Endodermal cell (in vitro differentiated cells): ENCODE measurements at regions not wholly inside any gene's neighbourhood (a gene's known extent, or its start where the extent isn't known, plus 50 kb on each side); places are given as distances from the start of the nearest gene placed in this dataset.

Experiments
- DNase-seq: peaks from one replicate; pipeline ENCODE4 v3.0.0-alpha.2; 2017
- H3K27ac ChIP-seq: 2 replicates; pipeline ENCODE4 v1.5.1; 2013; ENCODE audit warnings: mild to moderate bottlenecking, low read depth, low read length, moderate library complexity
- H3K27me3 ChIP-seq: 2 replicates; pipeline ENCODE4 v1.6.1; 2013; ENCODE audit warnings: mild to moderate bottlenecking, low read length, moderate library complexity; ENCODE audit not compliant: insufficient read depth, control insufficient read depth, poor library complexity, severe bottlenecking
- H3K36me3 ChIP-seq: 2 replicates; pipeline ENCODE4 v1.7.0; 2013; ENCODE audit warnings: mild to moderate bottlenecking, low read length, moderate library complexity; ENCODE audit not compliant: control insufficient read depth, insufficient read depth
- H3K4me1 ChIP-seq: one replicate; pipeline ENCODE4 v1.7.0; 2013; ENCODE audit warnings: low read length; ENCODE audit not compliant: control insufficient read depth, insufficient read depth
- H3K4me3 ChIP-seq: 2 replicates; pipeline ENCODE4 v1.5.1; 2013; ENCODE audit warnings: mild to moderate bottlenecking, low read length, moderate library complexity
- H3K9ac ChIP-seq: 2 replicates; pipeline ENCODE4 v1.6.1; 2013; ENCODE audit warnings: mild to moderate bottlenecking, low read length, moderate library complexity; ENCODE audit not compliant: poor library complexity, severe bottlenecking; ENCODE audit errors: extremely low read depth
- H3K9me3 ChIP-seq: 2 replicates; pipeline ENCODE4 v1.6.1; 2013; ENCODE audit warnings: mild to moderate bottlenecking, low read length, moderate library complexity; ENCODE audit not compliant: control insufficient read depth
- H3K27ac Mint-ChIP-seq: 2 replicates; pipeline ENCODE4 v1.8.0; 2020; ENCODE audit warnings: mixed read lengths
- H3K27me3 Mint-ChIP-seq: 2 replicates; pipeline ENCODE4 v1.8.0; 2021; ENCODE audit warnings: mild to moderate bottlenecking, mixed read lengths; ENCODE audit not compliant: insufficient read depth
- H3K36me3 Mint-ChIP-seq: 2 replicates; pipeline ENCODE4 v1.8.0; 2020; ENCODE audit warnings: low read depth, mixed read lengths
- H3K4me1 Mint-ChIP-seq: 2 replicates; pipeline ENCODE4 v1.8.0; 2020; ENCODE audit warnings: mixed read lengths
- H3K4me3 Mint-ChIP-seq: 2 replicates; pipeline ENCODE4 v1.8.0; 2020; ENCODE audit warnings: mild to moderate bottlenecking, moderate library complexity, mixed read lengths
- H3K9me3 Mint-ChIP-seq: 2 replicates; pipeline ENCODE4 v1.8.0; 2020; ENCODE audit warnings: mild to moderate bottlenecking, mixed read lengths
- CTCF ChIP-seq: fragments of 200-600 bp; sonication (generic); conservative IDR thresholded peaks from 2 replicates; pipeline ENCODE4 v1.5.0; 2021; ENCODE audit warnings: antibody characterized with exemption, mild to moderate bottlenecking
- WGBS, 2 experiments: methylation state at CpG; one replicate each; pipeline versions ENCODE4 v1.1.5 to v1.1.7; 2013; ENCODE audit warnings: missing lambda C conversion rate in 2 of 2, mixed read lengths in 1 of 2; ENCODE audit not compliant: insufficient coverage in 1 of 2, insufficient read length in 1 of 2; 5-methylcytosine and 5-hydroxymethylcytosine counted together

- no peak overlapping the region for H3K9ac ChIP-seq
- Mint-ChIP-seq H3K9me3 (peaks cover 58% of the 10 kb centered on the region), H3K36me3 (no peaks in the 10 kb centered on the region), H3K27ac (no peak overlapping the region), H3K27me3 (no peaks in the 10 kb centered on the region), H3K4me1 (peaks cover 8% of the 10 kb centered on the region), H3K4me3 (no peak overlapping the region)
- WGBS, 2 experiments, result 78% methylated on average over 8 of the region's 8 CpGs; no CpG with 5 or more reads in 1 of the 2 experiments
- no peaks in the 10 kb centered on the region for H3K4me1 ChIP-seq
- H3K4me3 ChIP-seq, result no peak overlapping the region
- H3K36me3 ChIP-seq, result no peaks in the 10 kb centered on the region
- no peaks in the 10 kb centered on the region for H3K27me3 ChIP-seq
- no peak overlapping the region for H3K27ac ChIP-seq
- H3K9me3 ChIP-seq, result no peaks in the 10 kb centered on the region
- TF ChIP-seq CTCF, result peak; percentile 11
- DNase-seq, result no peak
Observed at GRCh38 chrX:68985135-68985755, 156.4 kb downstream of the EFNB1 start.

GRCh38 chrX:68983004-68983857 is 154.4 kb downstream of the EFNB1 start:
- WGBS, 2 experiments, result 71% methylated on average over 2 of the region's 3 CpGs; no CpG with 5 or more reads in 1 of the 2 experiments
- peaks cover 55% of the 10 kb centered on the region for H3K9me3 Mint-ChIP-seq

DNA sequence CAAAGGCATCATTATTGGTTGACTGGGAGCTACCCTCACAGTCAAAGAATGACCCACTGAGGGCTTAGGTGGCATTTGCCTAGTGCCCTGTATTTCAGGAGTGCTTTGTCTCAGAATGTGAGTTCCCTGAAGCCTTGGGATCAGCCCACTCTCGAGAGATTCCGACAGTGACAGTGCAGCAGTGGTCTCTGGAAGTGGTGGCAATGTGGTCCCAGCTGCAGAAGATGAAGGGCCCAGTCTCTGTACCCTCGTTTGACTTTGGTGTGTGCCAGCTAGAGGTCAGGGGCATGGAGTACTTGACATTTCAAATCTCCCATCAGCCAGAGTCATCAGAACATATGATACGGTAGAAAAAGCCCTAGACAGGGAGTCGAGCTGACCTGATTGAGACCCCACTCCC is 153.7 kb downstream of the EFNB1 start:
- no peaks in the 10 kb centered on the region for H3K9me3 ChIP-seq
- no peak overlapping the region for H3K27ac Mint-ChIP-seq
- no peaks in the 10 kb centered on the region for H3K27me3 ChIP-seq
- WGBS, 2 experiments, result 92% methylated on average over 5 of the region's 5 CpGs; no CpG with 5 or more reads in 1 of the 2 experiments
- no peaks in the 10 kb centered on the region for H3K4me1 ChIP-seq
- peaks cover 55% of the 10 kb centered on the region for H3K9me3 Mint-ChIP-seq
- no peak overlapping the region for H3K4me3 ChIP-seq
- H3K9ac ChIP-seq, result no peak overlapping the region
- H3K36me3 ChIP-seq, result no peaks in the 10 kb centered on the region
- no peak for DNase-seq
- peaks cover 12% of the 10 kb centered on the region for H3K4me1 Mint-ChIP-seq
- no peak for TF ChIP-seq CTCF
- no peaks in the 10 kb centered on the region for H3K27me3 Mint-ChIP-seq
- no peak overlapping the region for H3K4me3 Mint-ChIP-seq
- H3K27ac ChIP-seq, result no peak overlapping the region
- H3K36me3 Mint-ChIP-seq, result no peaks in the 10 kb centered on the region

More at GRCh38 chrX:68983004-68983857, 154.4 kb downstream of the EFNB1 start:
- DNase-seq, result peak; percentile 42
- no peaks in the 10 kb centered on the region for H3K9me3 ChIP-seq
- no peaks in the 10 kb centered on the region for H3K36me3 ChIP-seq
- H3K9ac ChIP-seq, result no peak overlapping the region
- no peaks in the 10 kb centered on the region for H3K4me1 ChIP-seq
- no peaks in the 10 kb centered on the region for H3K36me3 Mint-ChIP-seq
- no peak overlapping the region for H3K4me3 Mint-ChIP-seq
- H3K27ac ChIP-seq, result no peak overlapping the region
- H3K4me3 ChIP-seq, result no peak overlapping the region
- no peak for TF ChIP-seq CTCF
- no peak overlapping the region for H3K27ac Mint-ChIP-seq
- no peaks in the 10 kb centered on the region for H3K27me3 Mint-ChIP-seq
- peaks cover 5% of the 10 kb centered on the region for H3K4me1 Mint-ChIP-seq
- no peaks in the 10 kb centered on the region for H3K27me3 ChIP-seq
